A549 (cell line): ENCODE measurements at regions not wholly inside any gene's neighbourhood (a gene's known extent, or its start where the extent isn't known, plus 50 kb on each side); places are given as distances from the start of the nearest gene placed in this dataset.

Experiments
- CTCF ChIP-seq: fragments of >200 bp; sonication (Bioruptor Twin); formaldehyde crosslinking; IDR thresholded peaks from 3 replicates; pipeline ENCODE4 v1.5.1; 2016
- ESRRA ChIP-seq: fragments of 150-350 bp; IDR thresholded peaks from 2 replicates; pipeline ENCODE4 v1.6.1; 2014; ENCODE audit warnings: mild to moderate bottlenecking, low read length, borderline replicate concordance
- TF ChIP-seq, protein P1 (sequence below): fragments of 200-600 bp; sonication (generic); IDR thresholded peaks from 2 replicates; pipeline ENCODE4 v1.6.1; 2016; ENCODE audit warnings: antibody characterized with exemption, mild to moderate bottlenecking, moderate library complexity
- TF ChIP-seq, protein P2 (sequence below): fragments of 450-650 bp; IDR thresholded peaks from 2 replicates; pipeline ENCODE4 v1.6.1; 2014; ENCODE audit warnings: antibody characterized with exemption

DNA sequence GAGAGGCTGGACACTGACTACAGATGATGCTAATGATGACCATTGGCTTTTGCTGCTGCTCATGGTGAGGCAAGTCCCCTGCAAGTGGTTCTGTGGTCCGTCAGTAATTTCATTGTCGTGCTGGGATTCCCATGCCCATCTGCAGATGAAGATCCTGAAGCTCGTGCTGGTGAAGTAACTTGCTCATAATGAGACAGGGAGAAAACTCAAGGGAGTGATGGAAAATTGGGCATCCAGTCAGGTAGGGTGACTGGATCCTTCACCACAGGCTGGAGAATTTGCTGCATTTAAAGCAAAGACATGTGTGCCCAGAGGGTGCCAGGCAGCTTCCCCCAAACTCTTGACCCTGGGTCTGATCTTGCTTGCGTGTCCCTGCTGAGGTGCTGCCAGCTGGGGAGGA, 125.6 kb downstream of the TSN start:
- TF ChIP-seq CTCF (no peak), ESRRA (no peak)
- TF ChIP-seq, protein P1, sequence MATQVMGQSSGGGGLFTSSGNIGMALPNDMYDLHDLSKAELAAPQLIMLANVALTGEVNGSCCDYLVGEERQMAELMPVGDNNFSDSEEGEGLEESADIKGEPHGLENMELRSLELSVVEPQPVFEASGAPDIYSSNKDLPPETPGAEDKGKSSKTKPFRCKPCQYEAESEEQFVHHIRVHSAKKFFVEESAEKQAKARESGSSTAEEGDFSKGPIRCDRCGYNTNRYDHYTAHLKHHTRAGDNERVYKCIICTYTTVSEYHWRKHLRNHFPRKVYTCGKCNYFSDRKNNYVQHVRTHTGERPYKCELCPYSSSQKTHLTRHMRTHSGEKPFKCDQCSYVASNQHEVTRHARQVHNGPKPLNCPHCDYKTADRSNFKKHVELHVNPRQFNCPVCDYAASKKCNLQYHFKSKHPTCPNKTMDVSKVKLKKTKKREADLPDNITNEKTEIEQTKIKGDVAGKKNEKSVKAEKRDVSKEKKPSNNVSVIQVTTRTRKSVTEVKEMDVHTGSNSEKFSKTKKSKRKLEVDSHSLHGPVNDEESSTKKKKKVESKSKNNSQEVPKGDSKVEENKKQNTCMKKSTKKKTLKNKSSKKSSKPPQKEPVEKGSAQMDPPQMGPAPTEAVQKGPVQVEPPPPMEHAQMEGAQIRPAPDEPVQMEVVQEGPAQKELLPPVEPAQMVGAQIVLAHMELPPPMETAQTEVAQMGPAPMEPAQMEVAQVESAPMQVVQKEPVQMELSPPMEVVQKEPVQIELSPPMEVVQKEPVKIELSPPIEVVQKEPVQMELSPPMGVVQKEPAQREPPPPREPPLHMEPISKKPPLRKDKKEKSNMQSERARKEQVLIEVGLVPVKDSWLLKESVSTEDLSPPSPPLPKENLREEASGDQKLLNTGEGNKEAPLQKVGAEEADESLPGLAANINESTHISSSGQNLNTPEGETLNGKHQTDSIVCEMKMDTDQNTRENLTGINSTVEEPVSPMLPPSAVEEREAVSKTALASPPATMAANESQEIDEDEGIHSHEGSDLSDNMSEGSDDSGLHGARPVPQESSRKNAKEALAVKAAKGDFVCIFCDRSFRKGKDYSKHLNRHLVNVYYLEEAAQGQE: no peak
- TF ChIP-seq, protein P2, sequence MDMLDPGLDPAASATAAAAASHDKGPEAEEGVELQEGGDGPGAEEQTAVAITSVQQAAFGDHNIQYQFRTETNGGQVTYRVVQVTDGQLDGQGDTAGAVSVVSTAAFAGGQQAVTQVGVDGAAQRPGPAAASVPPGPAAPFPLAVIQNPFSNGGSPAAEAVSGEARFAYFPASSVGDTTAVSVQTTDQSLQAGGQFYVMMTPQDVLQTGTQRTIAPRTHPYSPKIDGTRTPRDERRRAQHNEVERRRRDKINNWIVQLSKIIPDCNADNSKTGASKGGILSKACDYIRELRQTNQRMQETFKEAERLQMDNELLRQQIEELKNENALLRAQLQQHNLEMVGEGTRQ: no peak
